Spleen (tissue), 11 donors: ENCODE measurements at regions not wholly inside any gene's neighbourhood (a gene's known extent, or its start where the extent isn't known, plus 50 kb on each side); places are given as distances from the start of the nearest gene placed in this dataset.

Experiments
- DNase-seq: peaks from one replicate; pipeline ENCODE4 v3.0.0-alpha.2; 2020
- H3K27ac ChIP-seq, 8 donors: fragments of 200-600 bp; sonication (generic) in 7 of 8; 1 replicate in 4 of 8; 2 replicates in 4 of 8; pipeline versions ENCODE4 v1.5.0 to v1.8.0; 2016 to 2021; ENCODE audit warnings: inconsistent platforms in 4 of 8, mild to moderate bottlenecking in 4 of 8, moderate library complexity in 1 of 8
- H3K27me3 ChIP-seq, 7 donors: fragments of 200-600 bp; sonication (generic) in 6 of 7; replicated peaks in 1 of 7; 1 replicate in 4 of 7; 2 replicates in 3 of 7; pipeline versions ENCODE4 v1.5.0 to v1.8.0; 2016 to 2021; ENCODE audit warnings: inconsistent platforms in 3 of 7, mild to moderate bottlenecking in 1 of 7
- H3K36me3 ChIP-seq, 6 donors: fragments of 200-600 bp; sonication (generic) in 5 of 6; 1 replicate in 4 of 6; 2 replicates in 2 of 6; pipeline versions ENCODE4 v1.5.0 to v1.8.0; 2016 to 2021; ENCODE audit warnings: inconsistent platforms in 2 of 6
- H3K4me1 ChIP-seq, 6 donors: fragments of 200-600 bp; sonication (generic) in 5 of 6; 1 replicate in 3 of 6; 2 replicates in 3 of 6; pipeline versions ENCODE4 v1.5.0 to v1.8.0; 2016 to 2021; ENCODE audit warnings: inconsistent platforms in 3 of 6
- H3K4me3 ChIP-seq, 8 donors: fragments of 200-600 bp; sonication (generic) in 7 of 8; 1 replicate in 4 of 8; 2 replicates in 4 of 8; pipeline versions ENCODE4 v1.5.0 to v1.8.0; 2016 to 2021; ENCODE audit warnings: inconsistent platforms in 4 of 8, mild to moderate bottlenecking in 4 of 8, moderate library complexity in 2 of 8
- H3K9me3 ChIP-seq, 8 donors: fragments of 200-600 bp; sonication (generic) in 7 of 8; 1 replicate in 4 of 8; 2 replicates in 4 of 8; pipeline versions ENCODE4 v1.5.0 to v1.8.0; 2016 to 2021; ENCODE audit warnings: inconsistent platforms in 4 of 8
- CTCF ChIP-seq, 11 experiments: fragments of 200-600 bp in 7 of 11; fragments of 450-650 bp in 4 of 11; sonication (generic) in 4 of 11; IDR thresholded peaks in 8 of 11; conservative IDR thresholded peaks in 3 of 11; 1 replicate in 7 of 11; 2 replicates in 4 of 11; pipeline versions ENCODE4 v1.4.0 to v1.8.0; 2016 to 2021; ENCODE audit warnings: antibody characterized with exemption in 11 of 11, inconsistent platforms in 4 of 11, mild to moderate bottlenecking in 1 of 11
- POLR2A ChIP-seq, 3 donors: fragments of 450-650 bp; IDR thresholded peaks; one replicate each; pipeline ENCODE4 v1.5.1; 2017; ENCODE audit warnings: antibody characterized with exemption in 3 of 3, mild to moderate bottlenecking in 1 of 3
- POLR2AphosphoS5 ChIP-seq, 3 donors: sonication (generic); formaldehyde crosslinking; IDR thresholded peaks; one replicate each; pipeline ENCODE4 v1.5.1; 2017; ENCODE audit warnings: antibody characterized with exemption in 3 of 3
- WGBS, 5 donors: extraction: QIAGEN DNeasy Blood & Tissue Kit in 3 of 5; methylation state at CpG; one replicate each; pipeline versions ENCODE4 v1.1.5 to v1.1.7; 2013 to 2018; 5-methylcytosine and 5-hydroxymethylcytosine counted together
- intact Hi-C: fragments of 100-400 bp; cut with DNase I; formaldehyde crosslinking; loops from one replicate; pipeline ENCODE4 v1.15.0; 2023; ENCODE audit warnings: low total_unique reads
- donor health status: healthy with polysubstance abuse.
- donor health status: DM: no; HTN: no; CAD: no; lungs with moderate emphysema.
- donor health status: DM: no; HTN: no; CAD: no.
- donor health status: Bipolar disorder and iron deficiency.
- donor health status: healthy.
- donor health status: DM: no; HTN: no; CAD: no.
- donor health status: DM: yes; HTN: yes; CAD: no.

GRCh38 chr11:24351179-24351578 is 145.7 kb upstream of the LUZP2 start:
- H3K36me3 ChIP-seq = no peaks in the 10 kb centered on the region
- TF ChIP-seq POLR2A (IDR thresholded peaks at IDR 0.05) (no peak), POLR2AphosphoS5 (IDR thresholded peaks at IDR 0.05) (no peak), CTCF (IDR thresholded peaks at IDR 0.05 in 8 of 11, conservative IDR thresholded peaks at IDR 0.05 in 3 of 11) (no peak)
- H3K4me3 ChIP-seq = no peak overlapping the region
- no peaks in the 10 kb centered on the region for H3K27me3 ChIP-seq
- no peak overlapping the region for H3K27ac ChIP-seq
- WGBS, 5 donors = 38 to 88% (median 57%) methylated on average over 2 of the region's 2 CpGs
- DNase-seq = no peak
- intact Hi-C loops = no loop called here
- peaks cover 0 to 19% (median 5%) of the 10 kb centered on the region in 8 donors for H3K9me3 ChIP-seq
- no peaks in the 10 kb centered on the region for H3K4me1 ChIP-seq

- Histone ChIP-seq H3K4me3 (no peak overlapping the region), H3K4me1 (no peaks in the 10 kb centered on the region), H3K36me3 (no peaks in the 10 kb centered on the region), H3K9me3 (peaks cover 0 to 23% (median 12%) of the 10 kb centered on the region in 8 donors), H3K27ac (no peak overlapping the region), H3K27me3 (no peaks in the 10 kb centered on the region)
- 51 to 71% (median 65%) methylated on average over 3 of the region's 3 CpGs for WGBS, 5 donors
- no peak for TF ChIP-seq POLR2A (IDR thresholded peaks at IDR 0.05)
- TF ChIP-seq POLR2AphosphoS5 (IDR thresholded peaks at IDR 0.05) = no peak
- TF ChIP-seq CTCF (IDR thresholded peaks at IDR 0.05 in 8 of 11, conservative IDR thresholded peaks at IDR 0.05 in 3 of 11) = no peak
- intact Hi-C loops = no loop called here
- DNase-seq = no peak
Measured at GRCh38 chr11:24356501-24356900, 140.4 kb upstream of the LUZP2 start.

GRCh38 chr11:24357620-24358410 is 139.0 kb upstream of the LUZP2 start:
- H3K4me1 ChIP-seq = no peaks in the 10 kb centered on the region
- H3K4me3 ChIP-seq = no peak overlapping the region
- DNase-seq = no peak
- no peak overlapping the region for H3K27ac ChIP-seq
- no peaks in the 10 kb centered on the region for H3K27me3 ChIP-seq
- 24 to 49% (median 39%) methylated on average over 7 to 8 of the region's 8 CpGs for WGBS, 5 donors
- no peaks in the 10 kb centered on the region for H3K36me3 ChIP-seq
- peaks cover 0 to 31% (median 12%) of the 10 kb centered on the region in 8 donors for H3K9me3 ChIP-seq
- intact Hi-C loops = no loop called here
- TF ChIP-seq POLR2AphosphoS5 (IDR thresholded peaks at IDR 0.05) (no peak), CTCF (IDR thresholded peaks at IDR 0.05 in 8 of 11, conservative IDR thresholded peaks at IDR 0.05 in 3 of 11) (no peak), POLR2A (IDR thresholded peaks at IDR 0.05) (no peak)

GRCh38 chr11:24372491-24372890 is 124.4 kb upstream of the LUZP2 start:
- no peaks in the 10 kb centered on the region for H3K4me1 ChIP-seq
- intact Hi-C loops = no loop called here
- no peaks in the 10 kb centered on the region for H3K9me3 ChIP-seq
- no peak overlapping the region for H3K4me3 ChIP-seq
- H3K27ac ChIP-seq = no peak overlapping the region
- 64 to 76% (median 69%) methylated on average over 1 of the region's 1 CpG for whole genome bisulfite sequencing, 5 donors
- no peaks in the 10 kb centered on the region for H3K36me3 ChIP-seq
- TF ChIP-seq POLR2AphosphoS5 (IDR thresholded peaks at IDR 0.05) (no peak), CTCF (IDR thresholded peaks at IDR 0.05 in 8 of 11, conservative IDR thresholded peaks at IDR 0.05 in 3 of 11) (no peak), POLR2A (IDR thresholded peaks at IDR 0.05) (no peak)
- DNase-seq = no peak
- no peaks in the 10 kb centered on the region for H3K27me3 ChIP-seq
